Ovary (tissue), 7 donors: ENCODE measurements at regions not wholly inside any gene's neighbourhood (a gene's known extent, or its start where the extent isn't known, plus 50 kb on each side); places are given as distances from the start of the nearest gene placed in this dataset.

ENCODE experiments used
- DNase-seq, 5 donors: peaks; one replicate each; pipeline ENCODE4 v3.0.0-alpha.2; 2019 to 2020
- H3K27ac ChIP-seq, 2 donors: fragments of 200-600 bp; one replicate each; pipeline versions ENCODE4 v1.5.1 to v1.8.0; 2019 to 2022
- H3K27me3 ChIP-seq: fragments of 200-600 bp; one replicate; pipeline ENCODE4 v1.8.0; 2022
- H3K36me3 ChIP-seq: fragments of 200-600 bp; sonication (generic); one replicate; pipeline ENCODE4 v1.5.1; 2019
- H3K4me1 ChIP-seq: one replicate; pipeline ENCODE4 v1.8.1; 2013; ENCODE audit warnings: mild to moderate bottlenecking, moderate library complexity; ENCODE audit not compliant: insufficient read depth
- H3K4me3 ChIP-seq: fragments of 200-600 bp; sonication (generic); one replicate; pipeline ENCODE4 v1.5.1; 2017
- H3K9me3 ChIP-seq, 2 donors: fragments of 200-600 bp in 1 of 2; sonication (generic) in 1 of 2; one replicate each; pipeline versions ENCODE4 v1.5.1 to v1.8.1; 2013 to 2019; ENCODE audit warnings: mild to moderate bottlenecking in 1 of 2, moderate library complexity in 1 of 2
- EP300 ChIP-seq: sonication (generic); formaldehyde crosslinking; IDR thresholded peaks from one replicate; pipeline ENCODE4 v1.6.1; 2017; ENCODE audit warnings: antibody characterized with exemption
- POLR2A ChIP-seq: fragments of 450-650 bp; IDR thresholded peaks from one replicate; pipeline ENCODE4 v1.6.1; 2017; ENCODE audit warnings: antibody characterized with exemption, mild to moderate bottlenecking, moderate library complexity
- WGBS, 3 donors: extraction: QIAGEN DNeasy Blood & Tissue Kit in 1 of 3; methylation state at CpG; one replicate each; pipeline versions ENCODE4 v1.1.5 to v1.1.7; 2013 to 2017; 5-methylcytosine and 5-hydroxymethylcytosine counted together
- intact Hi-C, 4 donors: fragments of 100-400 bp; cut with DNase I; formaldehyde crosslinking; loops; one replicate each; pipeline versions ENCODE4 v1.11.0 to v1.15.1; 2022 to 2023
- TF ChIP-seq, protein P1 (sequence below), 3 donors: fragments of 450-650 bp in 2 of 3; fragments of 200-600 bp in 1 of 3; IDR thresholded peaks; one replicate each; pipeline versions ENCODE4 v1.5.1 to v1.8.0; 2016 to 2022; ENCODE audit warnings: antibody characterized with exemption in 3 of 3, mild to moderate bottlenecking in 1 of 3
- donor health status: DM: no; HTN: no; CAD: no; lungs with moderate emphysema.
- donor health status: DM: no; HTN: no; CAD: no.
- donor health status: Bipolar disorder and iron deficiency.
- donor health status: DM: no; HTN: no; CAD: no.
- donor health status: DM: yes; HTN: yes; CAD: no.

DNA sequence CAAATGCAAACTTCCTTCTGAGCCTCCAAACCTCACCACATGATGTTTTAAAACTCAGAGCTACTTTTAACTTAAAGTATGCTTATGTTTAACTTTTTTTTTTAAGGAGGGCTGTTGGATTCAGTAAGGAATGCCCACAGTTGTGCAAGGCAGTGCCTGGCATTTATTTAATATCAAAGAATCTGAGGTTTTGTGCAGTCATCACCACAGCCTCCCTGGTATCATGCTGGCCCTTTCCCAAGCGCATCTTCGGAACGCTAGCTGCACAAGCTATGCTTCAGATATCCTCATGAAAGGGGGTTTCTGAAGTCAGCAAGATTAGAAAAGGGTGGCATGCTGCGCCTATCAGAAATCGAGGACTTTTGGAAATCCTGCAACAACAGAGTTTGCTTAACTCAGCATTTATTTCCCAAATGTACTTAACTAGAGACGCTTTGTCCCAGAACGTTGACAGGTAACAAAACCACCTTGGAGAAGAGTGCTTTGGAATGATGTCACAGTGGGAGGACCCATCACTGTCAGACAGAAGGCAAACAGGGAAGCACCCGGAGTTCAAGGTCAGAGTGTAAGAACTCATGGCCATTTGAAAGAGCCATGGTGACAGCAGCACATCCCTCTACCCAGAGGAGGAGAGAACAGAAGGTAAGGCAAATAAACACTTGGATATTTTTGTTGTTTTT lies 120.2 kb upstream of the IGF1R start:
- Histone ChIP-seq H3K4me3 (no peak overlapping the region), H3K27ac (no peak overlapping the region), H3K4me1 (peaks cover 4% of the 10 kb centered on the region), H3K9me3 (no peaks in the 10 kb centered on the region), H3K36me3 (no peaks in the 10 kb centered on the region), H3K27me3 (no peaks in the 10 kb centered on the region)
- DNase-seq, result no peak
- intact Hi-C loops, result loop anchor here in 1 of 4 donors (10.0 kb wide), 1 partner anchor 117 kb away; the partner anchor contains the start of gene IGF1R
- 56 to 63% (median 57%) methylated on average over 8 of the region's 8 CpGs for WGBS, 3 donors
- TF ChIP-seq EP300 (no peak), POLR2A (no peak)
- TF ChIP-seq, protein P1, sequence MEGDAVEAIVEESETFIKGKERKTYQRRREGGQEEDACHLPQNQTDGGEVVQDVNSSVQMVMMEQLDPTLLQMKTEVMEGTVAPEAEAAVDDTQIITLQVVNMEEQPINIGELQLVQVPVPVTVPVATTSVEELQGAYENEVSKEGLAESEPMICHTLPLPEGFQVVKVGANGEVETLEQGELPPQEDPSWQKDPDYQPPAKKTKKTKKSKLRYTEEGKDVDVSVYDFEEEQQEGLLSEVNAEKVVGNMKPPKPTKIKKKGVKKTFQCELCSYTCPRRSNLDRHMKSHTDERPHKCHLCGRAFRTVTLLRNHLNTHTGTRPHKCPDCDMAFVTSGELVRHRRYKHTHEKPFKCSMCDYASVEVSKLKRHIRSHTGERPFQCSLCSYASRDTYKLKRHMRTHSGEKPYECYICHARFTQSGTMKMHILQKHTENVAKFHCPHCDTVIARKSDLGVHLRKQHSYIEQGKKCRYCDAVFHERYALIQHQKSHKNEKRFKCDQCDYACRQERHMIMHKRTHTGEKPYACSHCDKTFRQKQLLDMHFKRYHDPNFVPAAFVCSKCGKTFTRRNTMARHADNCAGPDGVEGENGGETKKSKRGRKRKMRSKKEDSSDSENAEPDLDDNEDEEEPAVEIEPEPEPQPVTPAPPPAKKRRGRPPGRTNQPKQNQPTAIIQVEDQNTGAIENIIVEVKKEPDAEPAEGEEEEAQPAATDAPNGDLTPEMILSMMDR (IDR thresholded peaks at IDR 0.05), result no peak

GRCh38 chr15:98529205-98530145 lies 118.9 kb upstream of the IGF1R start:
- TF ChIP-seq POLR2A, result no peak
- no peak for TF ChIP-seq EP300
- TF ChIP-seq, protein P1 (IDR thresholded peaks at IDR 0.05), result no peak
- Histone ChIP-seq H3K36me3 (no peaks in the 10 kb centered on the region), H3K27me3 (no peaks in the 10 kb centered on the region), H3K4me3 (no peak overlapping the region), H3K27ac (no peak overlapping the region), H3K4me1 (peaks cover 4% of the 10 kb centered on the region), H3K9me3 (no peaks in the 10 kb centered on the region)
- no peak for DNase-seq
- intact Hi-C loops, result loop anchor here in 1 of 4 donors (10.0 kb wide), 1 partner anchor 115 kb away; the partner anchor contains the start of gene IGF1R
- WGBS, 3 donors, result 75 to 84% (median 76%) methylated on average over 19 of the region's 19 CpGs

DNA sequence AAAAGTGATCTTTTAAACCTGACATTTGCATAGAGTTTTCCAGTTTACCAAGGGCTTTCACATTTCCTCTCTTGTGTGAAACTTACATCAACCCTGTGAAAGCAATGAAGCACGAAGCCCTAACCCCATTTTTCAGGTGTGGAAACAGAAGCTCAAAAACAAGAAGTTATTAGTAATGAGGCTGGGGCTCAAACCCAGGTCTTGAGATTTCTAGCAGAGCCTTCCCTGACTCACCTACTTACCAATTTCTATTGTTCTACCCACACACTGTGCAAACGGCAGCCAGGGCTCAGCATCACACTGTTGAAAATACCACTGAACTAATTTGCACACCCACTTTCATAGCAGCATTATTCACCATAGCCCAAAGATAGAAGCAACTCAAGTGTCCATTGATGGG lies 117.8 kb upstream of the IGF1R start:
- 73 to 89% (median 87%) methylated on average over 2 of the region's 2 CpGs for WGBS, 3 donors
- Histone ChIP-seq H3K27me3 (no peaks in the 10 kb centered on the region), H3K4me3 (no peak overlapping the region), H3K27ac (no peak overlapping the region), H3K36me3 (no peaks in the 10 kb centered on the region), H3K9me3 (no peaks in the 10 kb centered on the region), H3K4me1 (peaks cover under 1% of the 10 kb centered on the region)
- no peak for TF ChIP-seq POLR2A
- intact Hi-C loops, result no loop called here
- no peak for DNase-seq

GRCh38 chr15:98532063-98532462 lies 116.3 kb upstream of the IGF1R start:
- TF ChIP-seq EP300 (no peak), POLR2A (no peak)
- TF ChIP-seq, protein P1 (IDR thresholded peaks at IDR 0.05), result no peak
- 74 to 83% (median 75%) methylated on average over 2 of the region's 2 CpGs for WGBS, 3 donors
- intact Hi-C loops, result loop anchor here in 1 of 4 donors (2.0 kb wide), 1 partner anchor 61 kb away; no protein-coding TSS in a partner anchor
- no peaks in the 10 kb centered on the region for H3K27me3 ChIP-seq
- no peaks in the 10 kb centered on the region for H3K36me3 ChIP-seq
- no peaks in the 10 kb centered on the region for H3K4me1 ChIP-seq
- DNase-seq, result no peak
- no peak overlapping the region for H3K27ac ChIP-seq
- H3K4me3 ChIP-seq, result no peak overlapping the region
- no peaks in the 10 kb centered on the region for H3K9me3 ChIP-seq
